ENCODE measurements at regions not wholly inside any gene's neighbourhood (a gene's known extent, or its start where the extent isn't known, plus 50 kb on each side); places are given as distances from the start of the nearest gene placed in this dataset.
"Not testable (repeated sequence)": the region's sequence is repeated elsewhere in the genome, so short reads cannot be mapped to it uniquely, and the experiment has no call there.

GRCh38 chr2:145584353-145584752 lies 1064.4 kb upstream of the ZEB2 start:
- DNase-seq, result no peak

- DNase-seq, result no peak
Observed at GRCh38 chr2:145573608-145574007, 1053.7 kb upstream of the ZEB2 start.

GRCh38 chr2:145572238-145572637 lies 1052.3 kb upstream of the ZEB2 start:
- no peak for DNase-seq

- DNase-seq, result no peak
Observed at GRCh38 chr2:145569108-145569507, 1049.2 kb upstream of the ZEB2 start.

GRCh38 chr2:145563741-145564615 lies 1044.1 kb upstream of the ZEB2 start:
- DNase-seq, result no peak

- no peak for DNase-seq
Observed at GRCh38 chr2:145561152-145561551, 1041.2 kb upstream of the ZEB2 start.

GRCh38 chr2:145558617-145559350 lies 1038.9 kb upstream of the ZEB2 start:
- no peak for DNase-seq

GRCh38 chr2:145555360-145555759 lies 1035.4 kb upstream of the ZEB2 start:
- no peak for DNase-seq

- DNase-seq, result no peak
Observed at GRCh38 chr2:145551686-145552085, 1031.8 kb upstream of the ZEB2 start.

GRCh38 chr2:145548479-145548878 lies 1028.6 kb upstream of the ZEB2 start:
- DNase-seq, result no peak

GRCh38 chr2:145547620-145548019 lies 1027.7 kb upstream of the ZEB2 start:
- DNase-seq, result no peak

GRCh38 chr2:145546091-145546490 lies 1026.2 kb upstream of the ZEB2 start:
- no peak for DNase-seq

- no peak for DNase-seq
Observed at GRCh38 chr2:145543856-145544255, 1023.9 kb upstream of the ZEB2 start.

- no peak for DNase-seq
Observed at GRCh38 chr2:145543155-145543554, 1023.2 kb upstream of the ZEB2 start.

GRCh38 chr2:145541028-145541427 lies 1021.1 kb upstream of the ZEB2 start:
- DNase-seq, result no peak

GRCh38 chr2:145538661-145539350 lies 1018.9 kb upstream of the ZEB2 start:
- DNase-seq, result no peak

- no peak for DNase-seq
Observed at GRCh38 chr2:145530653-145531052, 1010.7 kb upstream of the ZEB2 start.

GRCh38 chr2:145524836-145525235 lies 1004.9 kb upstream of the ZEB2 start:
- DNase-seq, result no peak

GRCh38 chr2:145524303-145524702 lies 1004.4 kb upstream of the ZEB2 start:
- no peak for DNase-seq

- not testable (repeated sequence) for DNase-seq
Observed at GRCh38 chr2:145519254-145519653, 999.3 kb upstream of the ZEB2 start.

- no peak for DNase-seq
Observed at GRCh38 chr2:145511946-145512345, 992.0 kb upstream of the ZEB2 start.

- no peak for DNase-seq
Observed at GRCh38 chr2:145503511-145503910, 983.6 kb upstream of the ZEB2 start.

GRCh38 chr2:145501920-145502319 lies 982.0 kb upstream of the ZEB2 start:
- no peak for DNase-seq

- no peak for DNase-seq
Observed at GRCh38 chr2:145495590-145495989, 975.7 kb upstream of the ZEB2 start.

Measured in midbrain (tissue), 1 donor.